Esophagus squamous epithelium (tissue), 4 donors: ENCODE measurements at regions not wholly inside any gene's neighbourhood (a gene's known extent, or its start where the extent isn't known, plus 50 kb on each side); places are given as distances from the start of the nearest gene placed in this dataset.

Source experiments
- CTCF ChIP-seq, 6 experiments: fragments of 450-650 bp in 4 of 6; fragments of 200-600 bp in 2 of 6; sonication (generic) in 2 of 6; IDR thresholded peaks; one replicate each; pipeline ENCODE4 v1.5.1; 2016 to 2019; ENCODE audit warnings: antibody characterized with exemption in 6 of 6, mild to moderate bottlenecking in 4 of 6, moderate library complexity in 4 of 6
- POLR2A ChIP-seq, 4 donors: fragments of 450-650 bp; IDR thresholded peaks; one replicate each; pipeline ENCODE4 v1.6.1; 2017; ENCODE audit warnings: antibody characterized with exemption in 4 of 4, mild to moderate bottlenecking in 4 of 4, moderate library complexity in 3 of 4

DNA sequence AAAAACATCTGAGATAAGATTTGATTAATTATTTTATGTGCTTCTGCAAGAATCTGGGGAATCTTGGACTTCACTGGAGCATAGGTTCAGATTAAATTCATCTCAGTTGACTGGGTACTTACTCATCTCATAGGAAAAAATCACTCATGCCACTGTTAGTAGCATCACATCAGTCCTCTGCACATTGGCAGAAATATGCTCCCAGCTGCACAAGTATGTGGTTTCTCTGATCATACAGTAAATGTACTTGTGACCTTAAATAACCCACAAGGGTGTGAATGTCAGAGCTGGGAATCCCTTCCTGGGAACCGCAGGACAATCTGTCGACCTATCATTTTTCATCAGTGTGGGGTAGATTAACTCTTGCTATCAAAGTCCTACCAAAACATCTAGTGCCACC, 203.7 kb upstream of the SLC24A2 start:
- TF ChIP-seq CTCF (IDR thresholded peaks at IDR 0.05) (no peak), POLR2A (IDR thresholded peaks at IDR 0.05) (no peak)
